ENCODE measurements at regions not wholly inside any gene's neighbourhood (a gene's known extent, or its start where the extent isn't known, plus 50 kb on each side); places are given as distances from the start of the nearest gene placed in this dataset.

- TF ChIP-seq CTCF (IDR thresholded peaks at IDR 0.05), result no peak
- no peak for TF ChIP-seq POLR2A (IDR thresholded peaks at IDR 0.05)
Observed at GRCh38 chr10:58026036-58026435, 241.7 kb downstream of the IPMK start.

Measured in esophagus squamous epithelium (tissue), 4 donors.